ENCODE measurements at regions not wholly inside any gene's neighbourhood (a gene's known extent, or its start where the extent isn't known, plus 50 kb on each side); places are given as distances from the start of the nearest gene placed in this dataset.

DNA sequence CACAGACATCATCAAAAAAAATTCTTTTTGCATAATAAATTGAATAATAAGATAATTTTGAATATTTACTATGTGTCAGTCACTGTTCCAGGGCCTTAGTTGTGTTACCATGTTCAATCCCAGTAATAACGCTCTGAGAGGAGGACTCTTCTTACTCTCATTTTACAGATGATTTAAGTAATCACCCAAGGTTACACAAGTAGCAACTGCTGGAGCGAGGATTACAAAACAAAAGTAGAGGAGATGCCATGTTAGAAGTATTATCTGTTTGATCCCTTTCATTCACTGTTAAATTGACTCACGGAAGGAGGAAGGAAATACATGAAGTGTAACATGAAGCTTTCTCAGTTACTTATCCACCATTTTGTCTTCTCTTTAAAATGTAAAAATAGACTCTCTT, 412.8 kb downstream of the NFIB start:
- no peak for TF ChIP-seq POLR2AphosphoS5 (IDR thresholded peaks at IDR 0.05; ENCODE audit: borderline replicate concordance, low read depth, low read length)
- no peak for TF ChIP-seq EZH2 (IDR thresholded peaks at IDR 0.05)

Measured in SK-N-MC (cell line).